Activated CD8-positive, alpha-beta T cell treated with anti-CD3 and anti-CD28 coated beads, Interleukin-2, amount 10 ng/mL, durations not matched to agents 7 days and 5 days (primary cell): ENCODE measurements at regions not wholly inside any gene's neighbourhood (a gene's known extent, or its start where the extent isn't known, plus 50 kb on each side); places are given as distances from the start of the nearest gene placed in this dataset.

Experiments used
- ATAC-seq: fragments of 150-1000 bp; cut with Tn5 transposase; one replicate; pipeline ENCODE4 v1.10.0; 2021; ENCODE audit warnings: moderate library complexity
- CTCF ChIA-PET: fragments of 350-600 bp; sonication (Branson Sonifier 250); formaldehyde crosslinking; loops from one replicate; lab custom pipeline; 2021; ENCODE audit warnings: antibody characterized with exemption; lab: Charles Lee
- POLR2A ChIA-PET: fragments of 350-600 bp; sonication (Branson Sonifier 250); formaldehyde crosslinking; loops from one replicate; lab custom pipeline; 2021; ENCODE audit warnings: antibody characterized with exemption; lab: Charles Lee
- DNase-seq: peaks from one replicate; pipeline ENCODE4 v3.0.0-alpha.2; 2020
- H3K27ac Mint-ChIP-seq: one replicate; pipeline ENCODE4 v1.8.0; 2021; ENCODE audit warnings: mild to moderate bottlenecking, mixed read lengths
- H3K27me3 Mint-ChIP-seq: one replicate; pipeline ENCODE4 v1.8.0; 2021; ENCODE audit warnings: low read depth, mixed read lengths
- H3K36me3 Mint-ChIP-seq: one replicate; pipeline ENCODE4 v1.8.0; 2021; ENCODE audit warnings: low read depth, mixed read lengths
- H3K4me1 Mint-ChIP-seq: one replicate; pipeline ENCODE4 v1.8.0; 2021; ENCODE audit warnings: low read depth, mixed read lengths
- H3K4me3 Mint-ChIP-seq: one replicate; pipeline ENCODE4 v1.8.0; 2021; ENCODE audit warnings: mild to moderate bottlenecking, mixed read lengths
- H3K9me3 Mint-ChIP-seq: one replicate; pipeline ENCODE4 v1.8.0; 2022; ENCODE audit warnings: mixed read lengths; ENCODE audit not compliant: insufficient read depth

DNA sequence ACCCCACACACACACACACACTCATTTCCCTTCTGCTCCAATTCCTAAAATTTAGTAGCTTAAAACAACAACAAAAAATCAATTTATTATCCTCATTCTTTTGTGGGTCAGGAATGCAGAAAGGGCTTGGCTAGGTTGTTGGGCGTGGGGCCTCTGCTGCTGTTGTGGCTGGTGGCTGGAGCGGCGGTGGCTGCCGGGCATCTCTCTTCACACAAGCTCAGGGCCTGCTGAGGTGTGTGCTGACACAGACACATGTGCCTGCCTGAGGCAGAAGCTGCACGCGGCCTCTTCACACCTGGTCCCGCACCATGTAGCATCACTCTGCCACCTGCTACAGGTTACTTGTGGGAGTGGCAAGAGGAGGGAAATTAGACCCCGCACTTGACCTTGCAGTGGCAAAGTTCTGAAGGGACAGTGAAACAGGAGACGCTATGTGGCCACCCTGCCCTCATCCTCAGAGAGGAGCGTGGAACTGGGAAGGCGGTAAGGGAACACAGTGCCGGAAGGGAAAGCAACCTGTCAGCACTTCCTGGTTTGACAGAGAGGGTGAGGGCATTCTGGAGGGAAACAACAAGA, 64.0 kb upstream of the PRR20G start:
- ATAC-seq (no peak), DNase-seq (no peak)
- H3K4me3 Mint-ChIP-seq: no peak overlapping the region
- ChIA-PET CTCF (no interaction called here), POLR2A (no interaction called here)
- H3K36me3 Mint-ChIP-seq: no peaks in the 10 kb centered on the region
- peaks cover 6% of the 10 kb centered on the region for H3K27me3 Mint-ChIP-seq
- no peaks in the 10 kb centered on the region for H3K4me1 Mint-ChIP-seq
- H3K27ac Mint-ChIP-seq: no peak overlapping the region
- peaks cover 8% of the 10 kb centered on the region for H3K9me3 Mint-ChIP-seq

DNA sequence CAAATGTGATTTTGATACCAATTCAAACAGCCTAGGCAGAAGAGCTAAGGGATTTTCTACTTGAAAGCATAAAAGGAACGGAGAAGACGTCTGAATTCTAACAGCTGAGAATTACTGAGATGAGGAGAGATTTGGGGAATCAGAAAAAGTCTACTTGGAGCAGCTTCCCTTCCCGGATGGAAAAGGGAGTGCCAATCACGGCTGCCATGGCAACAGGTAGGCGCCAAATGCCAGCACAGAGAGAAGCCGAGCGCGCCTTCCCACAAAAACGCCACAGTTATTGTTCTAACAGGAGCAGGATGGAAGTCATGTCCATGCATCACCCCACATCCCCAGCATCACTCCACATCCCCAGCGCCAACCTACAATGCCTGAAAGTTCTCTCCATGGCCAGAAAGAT, 63.5 kb upstream of the PRR20G start:
- no peak overlapping the region for H3K4me3 Mint-ChIP-seq
- no peak for DNase-seq
- no peak for ATAC-seq
- H3K27ac Mint-ChIP-seq: no peak overlapping the region
- H3K27me3 Mint-ChIP-seq: peaks cover 7% of the 10 kb centered on the region
- ChIA-PET POLR2A (no interaction called here), CTCF (no interaction called here)
- H3K9me3 Mint-ChIP-seq: peaks cover 8% of the 10 kb centered on the region
- no peaks in the 10 kb centered on the region for H3K4me1 Mint-ChIP-seq
- no peaks in the 10 kb centered on the region for H3K36me3 Mint-ChIP-seq

DNA sequence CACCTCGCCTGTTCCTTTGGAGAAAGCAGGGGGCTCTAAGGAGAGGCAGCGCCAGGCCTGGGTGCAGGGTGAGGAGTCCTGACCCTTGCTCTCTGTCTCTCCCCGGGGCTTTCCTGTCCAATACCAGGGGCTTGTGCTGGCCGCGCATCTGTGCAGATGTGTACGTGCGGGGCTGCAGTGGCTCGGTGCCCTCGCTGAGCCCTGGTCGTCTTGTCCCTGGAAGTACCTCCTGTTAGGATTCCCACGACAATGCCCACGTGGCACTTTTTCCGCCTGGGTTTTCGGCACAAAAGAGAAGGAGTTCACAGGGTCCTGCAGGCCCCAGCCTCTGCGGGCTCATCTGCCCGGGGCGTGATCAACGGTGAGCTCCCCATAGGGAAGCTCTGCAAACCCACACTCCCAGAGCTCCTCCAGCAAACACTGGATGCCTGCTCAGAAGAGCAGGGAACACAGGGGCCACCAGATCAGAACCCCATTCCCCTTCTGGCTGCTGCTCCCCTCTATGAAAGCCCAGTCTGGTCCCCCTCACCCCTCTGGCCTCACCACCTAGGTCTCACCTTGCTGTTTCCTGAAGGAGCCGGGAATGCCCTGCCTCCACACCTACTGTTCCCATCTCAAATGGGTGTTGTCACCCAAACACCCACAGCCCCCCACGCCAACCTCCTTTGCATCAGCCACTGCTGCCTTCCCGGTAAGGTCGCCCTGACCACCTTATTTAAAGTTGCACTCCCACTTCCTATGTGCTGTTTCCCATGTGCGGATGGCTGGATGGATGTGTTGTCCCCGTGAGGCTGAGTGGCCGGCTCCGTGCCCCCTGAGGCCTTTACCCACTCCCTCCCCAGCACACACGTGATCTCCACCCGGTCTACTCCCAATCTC, 62.6 kb upstream of the PRR20G start:
- ChIA-PET POLR2A (no interaction called here), CTCF (no interaction called here)
- no peaks in the 10 kb centered on the region for H3K36me3 Mint-ChIP-seq

DNA sequence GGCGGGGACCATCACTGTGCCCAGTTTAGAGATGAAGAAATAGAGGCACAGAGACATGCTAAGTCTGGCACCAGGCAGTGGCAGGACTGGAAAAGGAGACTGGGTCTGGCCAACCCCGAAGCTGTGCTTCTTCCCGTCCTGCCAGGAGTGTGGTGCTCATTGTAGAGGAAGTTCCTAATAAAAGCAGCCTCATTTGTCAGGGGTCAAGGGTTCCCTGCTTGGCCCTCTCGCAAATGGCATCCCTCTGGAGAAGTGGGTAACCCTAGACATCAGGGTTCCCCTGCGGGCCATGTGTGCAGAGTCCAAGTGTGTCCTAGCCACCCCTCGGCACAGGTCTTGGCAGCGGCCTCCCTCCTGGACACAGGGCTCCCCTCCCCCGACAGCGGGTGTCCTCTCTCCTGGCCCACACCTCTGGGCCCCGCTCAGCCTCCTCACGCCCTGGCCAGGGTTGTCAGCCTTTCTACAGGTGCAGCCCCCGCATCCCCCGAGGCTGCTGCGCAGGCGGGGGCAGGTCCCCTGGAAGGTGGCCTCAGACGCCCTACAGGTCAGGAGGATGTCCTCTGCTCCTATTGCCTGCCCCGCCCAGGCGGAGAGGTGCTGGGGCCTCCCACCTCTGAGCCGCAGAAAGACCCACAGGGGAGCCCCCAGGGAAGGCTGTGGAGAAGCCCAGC, 61.8 kb upstream of the PRR20G start:
- ChIA-PET CTCF (no interaction called here), POLR2A (no interaction called here)
- Mint-ChIP-seq H3K9me3 (no peaks in the 10 kb centered on the region), H3K36me3 (no peaks in the 10 kb centered on the region), H3K4me3 (no peak overlapping the region), H3K27ac (no peak overlapping the region), H3K27me3 (peaks cover 7% of the 10 kb centered on the region), H3K4me1 (no peaks in the 10 kb centered on the region)
- no peak for DNase-seq
- no peak for ATAC-seq

More for the DNA sequence above, 62.6 kb upstream of the PRR20G start:
- H3K27ac Mint-ChIP-seq: no peak overlapping the region
- ATAC-seq (no peak), DNase-seq (no peak)
- H3K27me3 Mint-ChIP-seq: peaks cover 7% of the 10 kb centered on the region
- no peaks in the 10 kb centered on the region for H3K4me1 Mint-ChIP-seq
- no peak overlapping the region for H3K4me3 Mint-ChIP-seq
- H3K9me3 Mint-ChIP-seq: peaks cover 1% of the 10 kb centered on the region

DNA sequence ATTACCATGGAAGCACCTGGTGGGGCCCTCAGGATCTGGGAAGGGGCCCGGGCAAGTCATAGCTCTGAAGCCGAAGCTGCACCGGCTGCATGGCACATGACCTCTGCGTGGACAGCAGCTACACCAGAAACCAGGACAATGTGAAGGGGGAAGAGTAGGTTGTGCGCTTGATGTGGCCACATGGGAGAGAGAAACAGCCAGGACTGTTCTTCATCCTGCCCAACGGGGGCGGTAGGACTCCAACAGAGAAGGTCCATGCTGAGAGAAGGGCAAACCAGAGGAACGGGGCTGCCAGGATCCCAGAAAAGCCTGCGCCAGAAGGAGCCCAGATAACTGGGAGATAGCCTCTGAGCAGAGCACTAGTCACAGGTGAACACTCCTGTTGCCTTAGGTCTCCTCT, 54.9 kb upstream of the PRR20G start:
- no peak for DNase-seq
- Mint-ChIP-seq H3K27ac (no peak overlapping the region), H3K27me3 (peaks cover 14% of the 10 kb centered on the region), H3K4me1 (no peaks in the 10 kb centered on the region), H3K9me3 (no peaks in the 10 kb centered on the region), H3K4me3 (no peak overlapping the region), H3K36me3 (no peaks in the 10 kb centered on the region)
- ChIA-PET CTCF (no interaction called here), POLR2A (no interaction called here)
- ATAC-seq: no peak

DNA sequence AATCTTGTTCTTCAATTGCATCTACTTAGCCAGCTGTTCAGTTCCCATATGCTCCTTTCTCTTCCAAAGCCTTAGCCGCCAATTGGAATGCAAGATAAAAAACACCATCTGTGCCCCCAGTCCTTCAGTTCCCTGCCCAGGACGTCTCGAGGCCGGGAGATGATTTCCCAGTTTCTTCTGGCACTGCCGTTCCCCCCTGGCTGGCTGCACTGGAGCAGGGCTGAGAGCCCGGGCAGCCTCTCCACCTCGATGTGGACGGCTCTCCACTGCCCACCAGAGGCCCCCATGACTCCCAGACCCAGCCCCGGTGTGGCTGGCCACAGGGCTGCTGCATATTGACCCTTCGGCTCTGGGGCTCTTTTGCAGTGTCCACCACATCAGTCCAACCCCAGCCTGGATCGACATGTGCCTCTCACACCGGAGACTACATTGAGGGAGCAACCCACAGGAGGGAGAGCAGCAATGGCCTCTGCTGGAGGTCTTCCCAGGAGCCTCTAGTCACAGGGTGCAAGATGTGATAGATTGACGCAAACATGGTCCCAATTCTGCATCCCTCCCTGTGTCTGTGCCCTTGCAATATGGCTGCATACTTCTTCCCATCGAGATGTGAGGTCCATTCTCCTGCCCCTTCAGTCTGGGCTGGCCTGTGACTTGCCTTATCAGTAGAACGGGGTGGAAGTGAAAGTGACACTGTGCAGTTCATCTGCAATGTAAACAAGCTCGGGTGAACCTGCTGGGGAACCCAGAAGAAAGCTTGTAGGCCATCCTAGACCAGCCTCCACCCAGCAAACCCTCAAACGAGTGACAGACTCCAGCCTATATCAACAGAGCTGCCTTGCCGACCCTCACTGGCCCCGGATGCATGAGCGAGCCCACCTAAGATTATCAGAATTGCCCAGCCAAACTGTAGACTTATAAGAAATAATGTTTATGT, 52.3 kb upstream of the PRR20G start:
- ChIA-PET CTCF (no interaction called here), POLR2A (no interaction called here)
- ATAC-seq (no peak), DNase-seq (no peak)
- H3K27me3 Mint-ChIP-seq: peaks cover 18% of the 10 kb centered on the region
- no peak overlapping the region for H3K4me3 Mint-ChIP-seq
- no peaks in the 10 kb centered on the region for H3K36me3 Mint-ChIP-seq
- no peak overlapping the region for H3K27ac Mint-ChIP-seq
- H3K4me1 Mint-ChIP-seq: no peaks in the 10 kb centered on the region
- H3K9me3 Mint-ChIP-seq: no peaks in the 10 kb centered on the region

DNA sequence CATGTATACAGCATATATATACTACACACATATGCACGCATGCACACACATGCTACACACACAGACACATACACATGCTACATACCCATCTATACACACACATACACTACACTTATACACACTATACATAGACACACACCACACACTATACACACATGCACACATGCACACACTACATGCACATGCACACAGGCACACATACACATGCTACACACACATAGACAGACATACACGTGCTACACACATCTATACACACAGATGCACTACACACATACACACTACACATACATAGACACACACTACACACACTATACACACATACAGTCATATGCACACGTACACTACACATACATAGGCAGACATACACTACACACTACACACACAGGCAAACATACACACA, 51.2 kb upstream of the PRR20G start:
- DNase-seq: no peak
- H3K4me1 Mint-ChIP-seq: no peaks in the 10 kb centered on the region
- ChIA-PET POLR2A (no interaction called here), CTCF (no interaction called here)
- H3K36me3 Mint-ChIP-seq: no peaks in the 10 kb centered on the region
- peaks cover 18% of the 10 kb centered on the region for H3K27me3 Mint-ChIP-seq
- H3K4me3 Mint-ChIP-seq: no peak overlapping the region
- no peaks in the 10 kb centered on the region for H3K9me3 Mint-ChIP-seq
- ATAC-seq: no peak
- H3K27ac Mint-ChIP-seq: no peak overlapping the region

DNA sequence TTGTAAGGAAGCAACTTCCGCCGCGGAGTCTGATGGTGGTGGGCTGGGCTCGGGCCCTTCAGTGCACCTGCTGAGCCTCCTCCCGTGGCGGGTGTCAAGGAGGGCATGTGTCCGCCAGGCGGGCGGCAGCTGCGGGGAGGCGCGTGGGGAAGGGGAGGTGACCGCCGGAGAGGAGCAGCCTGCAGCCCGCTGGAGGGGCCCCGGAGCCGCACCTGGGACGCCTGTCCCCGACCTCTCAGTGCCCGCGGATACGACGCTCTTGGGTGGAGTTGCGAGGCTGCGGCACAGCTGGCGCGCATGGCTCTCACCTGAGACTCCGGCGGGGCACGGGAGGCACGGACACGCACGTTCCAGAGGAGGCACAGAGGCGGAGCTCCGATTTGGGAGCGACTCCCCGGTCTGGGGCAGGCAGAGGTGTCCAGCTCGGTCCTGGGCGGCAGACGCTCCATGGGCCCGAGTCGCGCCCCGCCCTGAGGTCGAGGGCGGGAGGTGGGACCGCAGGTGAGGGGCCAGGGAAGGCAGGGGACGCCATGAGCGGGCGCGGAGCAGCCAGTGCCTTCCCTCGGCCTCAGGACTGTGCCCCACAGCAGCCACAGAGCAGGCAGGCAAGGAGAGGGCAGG, 50.2 kb upstream of the PRR20G start:
- ATAC-seq: no peak
- no peak overlapping the region for H3K27ac Mint-ChIP-seq
- no peak for DNase-seq
- no peaks in the 10 kb centered on the region for H3K36me3 Mint-ChIP-seq
- POLR2A ChIA-PET: no interaction called here
- CTCF ChIA-PET: no interaction called here
- H3K4me1 Mint-ChIP-seq: no peaks in the 10 kb centered on the region
- peaks cover under 1% of the 10 kb centered on the region for H3K9me3 Mint-ChIP-seq
- peaks cover 18% of the 10 kb centered on the region for H3K27me3 Mint-ChIP-seq
- H3K4me3 Mint-ChIP-seq: no peak overlapping the region
